ENCODE measurements at regions not wholly inside any gene's neighbourhood (a gene's known extent, or its start where the extent isn't known, plus 50 kb on each side); places are given as distances from the start of the nearest gene placed in this dataset.
A peak's percentile ranks its signal among the peaks of the same experiment; 100 is the strongest.

DNA sequence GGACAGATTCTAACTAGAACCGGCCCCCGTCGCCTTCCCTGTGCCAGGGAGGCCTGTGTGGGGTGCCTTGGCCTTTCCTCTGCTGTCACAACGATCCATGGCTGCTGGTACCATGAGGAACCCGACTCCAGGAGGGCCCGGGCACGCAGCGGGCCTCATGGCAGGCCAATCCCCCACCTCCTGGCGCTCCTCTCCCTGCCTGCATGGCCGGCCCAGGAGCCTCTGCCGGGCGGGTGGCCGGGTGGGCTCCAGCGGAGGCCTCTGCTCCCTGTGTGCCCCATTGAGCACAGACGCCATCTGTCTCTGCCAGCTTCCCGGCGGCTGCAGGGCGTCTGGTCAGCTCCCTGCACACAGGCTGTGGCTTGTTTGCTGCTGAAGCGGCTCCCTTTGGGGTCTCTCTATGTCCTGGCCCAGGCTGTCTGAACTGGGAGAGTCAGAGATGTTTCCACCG is 86.5 kb downstream of the MYEOV start:
- H3K27ac Mint-ChIP-seq: peak overlapping the region; percentile 22
- H3K9me3 Mint-ChIP-seq: no peaks in the 10 kb centered on the region
- intact Hi-C loops (cut with micrococcal nuclease): no loop called here
- H3K36me3 Mint-ChIP-seq (ENCODE audit: low read depth): no peaks in the 10 kb centered on the region
- H3K4me1 Mint-ChIP-seq (ENCODE audit: low read depth): peaks cover 18% of the 10 kb centered on the region
- no peak overlapping the region for H3K4me3 Mint-ChIP-seq
- H3K27me3 Mint-ChIP-seq: peaks cover 15% of the 10 kb centered on the region

DNA sequence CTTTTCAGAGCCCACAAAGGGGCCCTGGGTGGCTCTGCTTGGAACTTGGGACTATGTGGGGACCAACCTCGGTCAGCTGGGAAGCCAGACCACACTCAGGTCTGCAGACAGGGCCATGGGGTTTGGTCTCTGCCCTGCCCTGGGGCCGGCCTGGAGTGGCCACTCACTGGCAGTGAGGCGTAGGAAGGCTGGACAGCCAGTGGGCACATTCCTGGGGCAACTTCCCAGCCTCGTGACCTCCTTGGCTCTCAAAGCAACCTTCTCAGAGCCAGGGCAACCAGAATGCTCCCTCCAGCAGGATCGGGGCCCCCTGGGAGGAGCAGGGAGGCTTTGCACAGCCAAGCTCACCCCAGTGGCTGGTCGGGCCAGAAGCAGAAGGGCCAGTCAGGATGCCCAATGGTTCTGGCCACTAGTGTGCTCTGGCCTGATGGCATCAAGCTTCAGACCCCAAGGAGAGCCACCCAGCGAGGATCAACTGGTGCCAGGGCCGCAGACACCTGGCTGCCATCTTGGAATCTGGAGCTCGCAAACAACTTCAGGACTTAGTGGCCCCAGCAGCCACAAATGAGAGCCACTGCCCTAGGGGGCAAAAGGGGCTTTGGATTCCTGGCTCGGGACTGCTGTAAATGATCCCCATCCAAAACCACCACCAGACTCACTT is 87.1 kb downstream of the MYEOV start:
- intact Hi-C loops (cut with micrococcal nuclease): no loop called here
- peaks cover 15% of the 10 kb centered on the region for H3K27me3 Mint-ChIP-seq
- no peaks in the 10 kb centered on the region for H3K36me3 Mint-ChIP-seq (ENCODE audit: low read depth)
- no peak overlapping the region for H3K4me3 Mint-ChIP-seq
- H3K27ac Mint-ChIP-seq: peak overlapping the region; percentile 22
- peaks cover 18% of the 10 kb centered on the region for H3K4me1 Mint-ChIP-seq (ENCODE audit: low read depth)
- no peaks in the 10 kb centered on the region for H3K9me3 Mint-ChIP-seq

GRCh38 chr11:69381681-69382130 is 87.8 kb downstream of the MYEOV start:
- peaks cover 18% of the 10 kb centered on the region for H3K4me1 Mint-ChIP-seq (ENCODE audit: low read depth)
- peak overlapping the region; percentile 22 for H3K27ac Mint-ChIP-seq
- intact Hi-C loops (cut with micrococcal nuclease): no loop called here
- H3K4me3 Mint-ChIP-seq: no peak overlapping the region
- peaks cover 15% of the 10 kb centered on the region for H3K27me3 Mint-ChIP-seq
- H3K36me3 Mint-ChIP-seq (ENCODE audit: low read depth): no peaks in the 10 kb centered on the region
- no peaks in the 10 kb centered on the region for H3K9me3 Mint-ChIP-seq

DNA sequence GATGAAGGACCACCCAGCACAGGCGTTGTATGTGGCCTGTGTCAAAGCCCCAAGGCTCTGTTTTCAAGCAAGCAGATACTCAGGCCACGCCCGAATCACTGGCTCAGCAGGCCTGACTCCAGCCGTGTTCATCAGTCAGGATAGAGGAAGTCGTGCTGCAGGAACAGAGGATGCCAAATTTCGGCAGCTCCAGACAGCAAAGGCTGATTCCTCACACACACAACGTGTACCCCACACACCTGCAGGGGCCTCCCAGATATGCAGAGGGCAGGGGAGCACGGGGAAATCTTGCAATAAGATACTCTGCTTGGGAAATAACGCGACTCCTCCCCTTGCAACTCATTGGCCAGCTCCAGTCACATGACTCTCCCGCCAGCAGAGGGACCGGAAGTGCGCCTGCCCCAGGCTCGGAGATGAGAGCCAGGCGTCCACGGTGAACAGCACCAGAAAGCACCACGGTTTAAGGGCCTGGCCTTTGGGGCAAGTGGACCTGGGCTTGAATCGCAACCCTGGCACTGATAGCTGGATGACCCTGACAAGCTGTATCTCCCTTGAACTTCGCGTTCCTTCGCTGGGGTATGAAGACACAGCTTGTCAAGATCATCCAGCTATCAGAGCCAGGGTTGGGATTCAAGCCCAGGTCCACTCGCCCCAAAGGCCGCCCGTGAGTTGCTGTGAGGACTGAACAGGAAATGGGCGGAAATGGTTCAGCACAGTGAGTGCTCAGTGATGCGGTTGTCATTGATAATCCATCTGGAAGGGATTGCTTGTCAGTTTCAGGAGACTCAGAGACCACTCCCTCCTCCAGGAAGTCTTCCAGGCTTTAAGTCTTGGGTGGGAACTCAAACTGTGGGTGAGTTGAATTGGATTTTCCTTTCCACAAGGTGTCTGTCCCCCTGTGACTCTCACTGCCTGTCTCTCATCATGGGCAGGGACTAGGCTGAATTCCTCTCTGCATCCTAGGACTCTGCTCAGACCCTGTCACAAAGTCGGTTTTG is 88.5 kb downstream of the MYEOV start:
- Mint-ChIP-seq H3K4me1 (ENCODE audit: low read depth) (peaks cover 18% of the 10 kb centered on the region), H3K27me3 (peaks cover 13% of the 10 kb centered on the region), H3K4me3 (peak overlapping the region; percentile 14), H3K36me3 (ENCODE audit: low read depth) (no peaks in the 10 kb centered on the region), H3K27ac (peak overlapping the region; percentile 22), H3K9me3 (peaks cover 2% of the 10 kb centered on the region)
- intact Hi-C loops (cut with micrococcal nuclease): no loop called here

- Mint-ChIP-seq H3K4me1 (ENCODE audit: low read depth) (peaks cover 18% of the 10 kb centered on the region), H3K27ac (no peak overlapping the region), H3K27me3 (peaks cover 4% of the 10 kb centered on the region), H3K36me3 (ENCODE audit: low read depth) (no peaks in the 10 kb centered on the region), H3K4me3 (no peak overlapping the region), H3K9me3 (peaks cover 14% of the 10 kb centered on the region)
- intact Hi-C loops (cut with micrococcal nuclease): no loop called here
Measured at GRCh38 chr11:69383372-69384250, 89.7 kb downstream of the MYEOV start.

DNA sequence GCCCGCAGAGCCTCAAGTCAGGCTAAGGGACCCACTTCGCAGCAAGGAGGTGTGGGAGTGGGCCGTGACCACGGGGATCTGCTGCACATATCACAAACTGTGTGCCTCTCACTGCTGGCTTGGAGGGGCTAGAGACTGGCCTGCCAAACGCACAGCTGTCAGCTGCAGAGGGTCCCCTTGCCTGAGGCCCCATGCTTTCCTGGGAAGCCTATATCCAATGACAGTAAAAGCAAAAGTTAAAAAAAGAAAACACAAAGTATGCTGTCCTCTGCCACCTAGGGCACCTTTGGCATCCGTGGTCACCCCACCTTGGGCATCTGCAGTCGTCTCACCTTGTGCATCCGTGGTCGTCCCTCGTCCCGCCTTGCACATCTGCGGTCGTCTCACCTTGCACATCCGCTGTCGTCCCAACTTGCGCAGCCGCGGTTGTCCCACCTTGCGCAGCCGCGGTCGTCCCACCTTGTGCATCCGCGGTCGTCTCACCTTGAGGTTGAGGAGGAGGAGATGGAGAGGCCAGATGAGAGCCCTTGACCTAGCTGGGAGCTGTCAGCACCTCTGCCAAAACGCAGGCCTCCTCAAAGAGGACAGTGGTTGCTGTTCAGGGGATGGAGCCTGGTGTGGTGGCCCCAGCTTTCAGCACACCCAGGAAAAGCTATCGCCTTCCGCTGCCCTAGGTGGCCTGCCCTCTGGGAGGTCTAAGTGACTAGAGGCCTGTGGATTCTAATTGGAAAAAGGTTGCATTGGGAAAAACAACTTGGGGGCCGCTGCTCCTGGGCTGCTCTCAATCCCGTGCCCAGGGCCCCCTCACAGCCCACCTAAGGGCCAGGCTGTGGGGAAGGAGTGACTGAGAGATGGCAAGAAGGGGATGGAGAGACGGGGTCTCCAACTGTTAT is 90.5 kb downstream of the MYEOV start:
- peaks cover 18% of the 10 kb centered on the region for H3K4me1 Mint-ChIP-seq (ENCODE audit: low read depth)
- no peak overlapping the region for H3K4me3 Mint-ChIP-seq
- peaks cover 16% of the 10 kb centered on the region for H3K9me3 Mint-ChIP-seq
- intact Hi-C loops (cut with micrococcal nuclease): no loop called here
- no peak overlapping the region for H3K27ac Mint-ChIP-seq
- H3K27me3 Mint-ChIP-seq: no peaks in the 10 kb centered on the region
- no peaks in the 10 kb centered on the region for H3K36me3 Mint-ChIP-seq (ENCODE audit: low read depth)

GRCh38 chr11:69385144-69385820 is 91.3 kb downstream of the MYEOV start:
- intact Hi-C loops (cut with micrococcal nuclease): no loop called here
- H3K36me3 Mint-ChIP-seq (ENCODE audit: low read depth): no peaks in the 10 kb centered on the region
- H3K27ac Mint-ChIP-seq: no peak overlapping the region
- H3K4me1 Mint-ChIP-seq (ENCODE audit: low read depth): peaks cover 13% of the 10 kb centered on the region
- H3K4me3 Mint-ChIP-seq: no peak overlapping the region
- H3K27me3 Mint-ChIP-seq: peaks cover 1% of the 10 kb centered on the region
- peaks cover 16% of the 10 kb centered on the region for H3K9me3 Mint-ChIP-seq

DNA sequence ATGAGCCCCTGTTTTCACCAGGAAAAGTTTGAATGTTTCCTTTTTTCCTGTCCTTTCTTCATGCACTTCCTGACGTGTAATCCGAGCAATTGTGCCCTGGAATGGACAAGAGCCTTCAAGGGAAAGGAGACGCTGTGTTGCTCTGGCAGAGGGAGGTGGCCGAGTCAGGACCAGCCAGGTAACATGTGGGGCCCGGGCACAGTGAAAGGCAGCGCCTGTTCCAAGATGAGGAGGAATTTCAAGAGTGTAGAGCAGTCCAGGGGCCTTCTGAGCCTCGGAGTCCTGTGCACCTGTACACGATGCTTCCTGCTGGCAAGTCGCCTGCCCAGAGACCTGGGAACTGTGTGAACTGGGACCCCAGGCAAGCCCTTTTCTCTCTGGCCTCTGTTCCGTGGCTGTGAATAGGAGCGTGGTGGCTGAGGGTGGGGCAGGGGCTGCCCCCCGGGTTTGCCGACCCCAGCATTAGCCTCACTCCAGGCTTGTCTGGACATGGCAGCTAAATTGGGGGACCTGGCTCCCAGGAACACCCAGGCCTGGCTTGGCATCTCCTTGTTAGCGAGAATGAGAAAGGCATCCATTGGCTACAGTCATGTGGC is 92.0 kb downstream of the MYEOV start:
- H3K27me3 Mint-ChIP-seq: peaks cover 3% of the 10 kb centered on the region
- H3K9me3 Mint-ChIP-seq: peaks cover 16% of the 10 kb centered on the region
- H3K27ac Mint-ChIP-seq: no peak overlapping the region
- H3K4me1 Mint-ChIP-seq (ENCODE audit: low read depth): peaks cover 13% of the 10 kb centered on the region
- no peaks in the 10 kb centered on the region for H3K36me3 Mint-ChIP-seq (ENCODE audit: low read depth)
- intact Hi-C loops (cut with micrococcal nuclease): no loop called here
- H3K4me3 Mint-ChIP-seq: no peak overlapping the region

DNA sequence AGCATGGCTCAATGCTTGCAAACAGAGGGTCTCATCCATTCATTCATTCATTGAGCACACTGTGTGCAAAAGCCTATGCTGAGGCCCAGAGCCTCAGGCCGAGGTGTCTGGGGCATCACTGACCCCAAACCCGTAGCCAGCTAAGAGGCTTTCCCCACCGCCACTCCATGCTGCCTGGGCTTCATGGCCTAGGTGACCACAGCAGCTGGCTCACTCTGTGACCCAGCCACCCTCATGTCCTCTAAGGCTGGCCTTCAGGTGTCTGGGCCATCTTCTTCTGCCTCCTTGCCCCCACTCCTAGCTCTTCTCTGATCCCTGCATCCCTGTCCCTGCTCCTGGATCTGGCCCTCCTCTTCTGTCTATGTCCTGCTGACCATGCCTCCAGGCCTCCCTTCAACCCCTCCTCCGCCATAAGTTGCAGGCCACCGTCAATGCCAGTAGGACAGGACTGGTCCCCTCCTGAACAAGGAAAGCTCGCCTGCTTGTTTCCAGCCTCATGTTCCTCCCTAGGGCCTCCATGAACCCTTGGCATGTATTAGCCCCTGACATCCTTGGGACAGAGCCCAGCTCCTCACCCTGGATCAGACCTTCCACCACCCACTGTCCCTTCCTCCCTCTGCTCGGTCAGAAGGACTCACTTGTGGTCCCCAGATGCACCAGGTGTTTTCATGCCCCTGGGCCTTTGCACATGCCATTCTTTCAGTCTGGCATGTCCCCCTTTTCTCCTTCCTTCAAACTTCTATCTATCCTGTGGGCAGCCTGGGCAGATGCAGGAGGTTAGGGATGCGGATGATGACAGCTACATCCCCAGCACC is 92.8 kb downstream of the MYEOV start:
- H3K4me1 Mint-ChIP-seq (ENCODE audit: low read depth): peaks cover 7% of the 10 kb centered on the region
- H3K9me3 Mint-ChIP-seq: peaks cover 16% of the 10 kb centered on the region
- H3K4me3 Mint-ChIP-seq: no peak overlapping the region
- H3K27ac Mint-ChIP-seq: no peak overlapping the region
- peaks cover 6% of the 10 kb centered on the region for H3K27me3 Mint-ChIP-seq
- intact Hi-C loops (cut with micrococcal nuclease): no loop called here
- H3K36me3 Mint-ChIP-seq (ENCODE audit: low read depth): no peaks in the 10 kb centered on the region

GRCh38 chr11:69387409-69387885 is 93.5 kb downstream of the MYEOV start:
- no peak overlapping the region for H3K4me3 Mint-ChIP-seq
- H3K27ac Mint-ChIP-seq: no peak overlapping the region
- intact Hi-C loops (cut with micrococcal nuclease): no loop called here
- H3K4me1 Mint-ChIP-seq (ENCODE audit: low read depth): peaks cover under 1% of the 10 kb centered on the region
- H3K36me3 Mint-ChIP-seq (ENCODE audit: low read depth): no peaks in the 10 kb centered on the region
- peaks cover 16% of the 10 kb centered on the region for H3K9me3 Mint-ChIP-seq
- H3K27me3 Mint-ChIP-seq: peaks cover 6% of the 10 kb centered on the region

DNA sequence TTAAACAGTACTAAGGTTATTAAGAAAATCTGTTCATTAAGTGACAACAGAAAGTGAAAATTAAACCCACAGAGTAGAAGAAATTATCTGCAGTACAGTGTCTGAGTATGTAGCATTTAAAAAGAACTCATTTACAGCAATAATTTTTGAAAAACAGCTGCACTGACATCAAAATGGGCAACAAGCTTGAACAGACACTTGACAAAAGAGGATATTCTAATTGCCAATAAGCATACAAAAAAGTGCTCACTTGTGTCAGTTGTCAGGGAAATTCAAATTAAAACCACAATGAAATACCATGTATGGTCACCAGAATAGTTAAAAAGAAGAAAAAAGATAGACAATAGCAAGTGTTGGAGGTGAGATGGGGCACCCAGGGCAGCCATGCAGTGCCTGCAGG is 93.3 kb upstream of the LINC01488 start:
- no peak overlapping the region for H3K27ac Mint-ChIP-seq
- H3K36me3 Mint-ChIP-seq (ENCODE audit: low read depth): no peaks in the 10 kb centered on the region
- intact Hi-C loops (cut with micrococcal nuclease): no loop called here
- H3K4me3 Mint-ChIP-seq: no peak overlapping the region
- H3K4me1 Mint-ChIP-seq (ENCODE audit: low read depth): no peaks in the 10 kb centered on the region
- H3K9me3 Mint-ChIP-seq: peaks cover 16% of the 10 kb centered on the region
- peaks cover 11% of the 10 kb centered on the region for H3K27me3 Mint-ChIP-seq
